Liver (tissue), 3 donors: ENCODE measurements at regions not wholly inside any gene's neighbourhood (a gene's known extent, or its start where the extent isn't known, plus 50 kb on each side); places are given as distances from the start of the nearest gene placed in this dataset.

Experiments used
- EGR1 ChIP-seq, 2 donors: IDR thresholded peaks; 2 replicates each; pipeline ENCODE4 v1.6.1; 2016 to 2018; ENCODE audit warnings: antibody characterized with exemption in 2 of 2, low read depth in 2 of 2
- FOXA1 ChIP-seq: IDR thresholded peaks from 2 replicates; pipeline ENCODE4 v1.6.1; 2016; ENCODE audit warnings: antibody characterized with exemption
- TF ChIP-seq, protein P1 (sequence below): fragments of 150-350 bp; IDR thresholded peaks from 2 replicates; pipeline ENCODE4 v1.5.1; 2017; ENCODE audit warnings: improper control_type of control experiment, low read depth, low read length; ENCODE audit not compliant: missing input control
- donor health status: healthy.
- donor health status: healthy.

DNA sequence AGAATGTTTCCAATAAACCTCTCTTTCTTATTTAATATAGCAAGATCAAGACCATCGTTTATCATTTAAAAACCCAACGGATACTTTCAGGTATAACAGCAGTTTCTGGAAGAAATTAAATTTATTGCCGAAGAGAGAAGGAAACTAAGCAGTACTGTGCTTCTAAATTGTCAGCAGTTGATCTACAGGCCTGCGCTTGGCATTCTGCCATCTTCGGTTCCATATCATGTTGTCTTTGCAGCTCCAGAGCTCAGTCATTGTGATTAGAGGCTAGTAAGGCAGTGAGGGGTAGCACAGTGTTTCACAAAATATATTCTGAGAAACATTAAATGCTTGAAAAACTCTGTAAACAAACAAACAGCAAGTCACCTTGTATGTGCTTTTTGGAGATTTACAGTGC, 301.3 kb downstream of the REEP3 start:
- TF ChIP-seq EGR1 (IDR thresholded peaks at IDR 0.05; ENCODE audit: low read depth in 2 of 2) (no peak), FOXA1 (no peak)
- TF ChIP-seq, protein P1, sequence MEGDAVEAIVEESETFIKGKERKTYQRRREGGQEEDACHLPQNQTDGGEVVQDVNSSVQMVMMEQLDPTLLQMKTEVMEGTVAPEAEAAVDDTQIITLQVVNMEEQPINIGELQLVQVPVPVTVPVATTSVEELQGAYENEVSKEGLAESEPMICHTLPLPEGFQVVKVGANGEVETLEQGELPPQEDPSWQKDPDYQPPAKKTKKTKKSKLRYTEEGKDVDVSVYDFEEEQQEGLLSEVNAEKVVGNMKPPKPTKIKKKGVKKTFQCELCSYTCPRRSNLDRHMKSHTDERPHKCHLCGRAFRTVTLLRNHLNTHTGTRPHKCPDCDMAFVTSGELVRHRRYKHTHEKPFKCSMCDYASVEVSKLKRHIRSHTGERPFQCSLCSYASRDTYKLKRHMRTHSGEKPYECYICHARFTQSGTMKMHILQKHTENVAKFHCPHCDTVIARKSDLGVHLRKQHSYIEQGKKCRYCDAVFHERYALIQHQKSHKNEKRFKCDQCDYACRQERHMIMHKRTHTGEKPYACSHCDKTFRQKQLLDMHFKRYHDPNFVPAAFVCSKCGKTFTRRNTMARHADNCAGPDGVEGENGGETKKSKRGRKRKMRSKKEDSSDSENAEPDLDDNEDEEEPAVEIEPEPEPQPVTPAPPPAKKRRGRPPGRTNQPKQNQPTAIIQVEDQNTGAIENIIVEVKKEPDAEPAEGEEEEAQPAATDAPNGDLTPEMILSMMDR: no peak
